Endodermal cell (in vitro differentiated cells): ENCODE measurements at regions not wholly inside any gene's neighbourhood (a gene's known extent, or its start where the extent isn't known, plus 50 kb on each side); places are given as distances from the start of the nearest gene placed in this dataset.

Source experiments
- DNase-seq: peaks from one replicate; pipeline ENCODE4 v3.0.0-alpha.2; 2017
- H3K27ac ChIP-seq: 2 replicates; pipeline ENCODE4 v1.5.1; 2013; ENCODE audit warnings: mild to moderate bottlenecking, low read depth, low read length, moderate library complexity
- H3K27me3 ChIP-seq: 2 replicates; pipeline ENCODE4 v1.6.1; 2013; ENCODE audit warnings: mild to moderate bottlenecking, low read length, moderate library complexity; ENCODE audit not compliant: insufficient read depth, control insufficient read depth, poor library complexity, severe bottlenecking
- H3K36me3 ChIP-seq: 2 replicates; pipeline ENCODE4 v1.7.0; 2013; ENCODE audit warnings: mild to moderate bottlenecking, low read length, moderate library complexity; ENCODE audit not compliant: control insufficient read depth, insufficient read depth
- H3K4me1 ChIP-seq: one replicate; pipeline ENCODE4 v1.7.0; 2013; ENCODE audit warnings: low read length; ENCODE audit not compliant: control insufficient read depth, insufficient read depth
- H3K4me3 ChIP-seq: 2 replicates; pipeline ENCODE4 v1.5.1; 2013; ENCODE audit warnings: mild to moderate bottlenecking, low read length, moderate library complexity
- H3K9ac ChIP-seq: 2 replicates; pipeline ENCODE4 v1.6.1; 2013; ENCODE audit warnings: mild to moderate bottlenecking, low read length, moderate library complexity; ENCODE audit not compliant: poor library complexity, severe bottlenecking; ENCODE audit errors: extremely low read depth
- H3K9me3 ChIP-seq: 2 replicates; pipeline ENCODE4 v1.6.1; 2013; ENCODE audit warnings: mild to moderate bottlenecking, low read length, moderate library complexity; ENCODE audit not compliant: control insufficient read depth
- H3K27ac Mint-ChIP-seq: 2 replicates; pipeline ENCODE4 v1.8.0; 2020; ENCODE audit warnings: mixed read lengths
- H3K27me3 Mint-ChIP-seq: 2 replicates; pipeline ENCODE4 v1.8.0; 2021; ENCODE audit warnings: mild to moderate bottlenecking, mixed read lengths; ENCODE audit not compliant: insufficient read depth
- H3K36me3 Mint-ChIP-seq: 2 replicates; pipeline ENCODE4 v1.8.0; 2020; ENCODE audit warnings: low read depth, mixed read lengths
- H3K4me1 Mint-ChIP-seq: 2 replicates; pipeline ENCODE4 v1.8.0; 2020; ENCODE audit warnings: mixed read lengths
- H3K4me3 Mint-ChIP-seq: 2 replicates; pipeline ENCODE4 v1.8.0; 2020; ENCODE audit warnings: mild to moderate bottlenecking, moderate library complexity, mixed read lengths
- H3K9me3 Mint-ChIP-seq: 2 replicates; pipeline ENCODE4 v1.8.0; 2020; ENCODE audit warnings: mild to moderate bottlenecking, mixed read lengths
- WGBS, 2 experiments: methylation state at CpG; one replicate each; pipeline versions ENCODE4 v1.1.5 to v1.1.7; 2013; ENCODE audit warnings: missing lambda C conversion rate in 2 of 2, mixed read lengths in 1 of 2; ENCODE audit not compliant: insufficient coverage in 1 of 2, insufficient read length in 1 of 2; 5-methylcytosine and 5-hydroxymethylcytosine counted together
- TF ChIP-seq, protein P1 (sequence below): fragments of 200-600 bp; sonication (generic); conservative IDR thresholded peaks from 2 replicates; pipeline ENCODE4 v1.5.0; 2021; ENCODE audit warnings: antibody characterized with exemption, mild to moderate bottlenecking

- no peak overlapping the region for H3K4me3 Mint-ChIP-seq
- H3K36me3 Mint-ChIP-seq: no peaks in the 10 kb centered on the region
- Histone ChIP-seq H3K9me3 (no peaks in the 10 kb centered on the region), H3K4me3 (peak overlapping the region; percentile 37), H3K36me3 (no peaks in the 10 kb centered on the region), H3K9ac (no peak overlapping the region), H3K4me1 (peaks cover 14% of the 10 kb centered on the region), H3K27me3 (no peaks in the 10 kb centered on the region), H3K27ac (no peak overlapping the region)
- no peaks in the 10 kb centered on the region for H3K9me3 Mint-ChIP-seq
- TF ChIP-seq, protein P1, sequence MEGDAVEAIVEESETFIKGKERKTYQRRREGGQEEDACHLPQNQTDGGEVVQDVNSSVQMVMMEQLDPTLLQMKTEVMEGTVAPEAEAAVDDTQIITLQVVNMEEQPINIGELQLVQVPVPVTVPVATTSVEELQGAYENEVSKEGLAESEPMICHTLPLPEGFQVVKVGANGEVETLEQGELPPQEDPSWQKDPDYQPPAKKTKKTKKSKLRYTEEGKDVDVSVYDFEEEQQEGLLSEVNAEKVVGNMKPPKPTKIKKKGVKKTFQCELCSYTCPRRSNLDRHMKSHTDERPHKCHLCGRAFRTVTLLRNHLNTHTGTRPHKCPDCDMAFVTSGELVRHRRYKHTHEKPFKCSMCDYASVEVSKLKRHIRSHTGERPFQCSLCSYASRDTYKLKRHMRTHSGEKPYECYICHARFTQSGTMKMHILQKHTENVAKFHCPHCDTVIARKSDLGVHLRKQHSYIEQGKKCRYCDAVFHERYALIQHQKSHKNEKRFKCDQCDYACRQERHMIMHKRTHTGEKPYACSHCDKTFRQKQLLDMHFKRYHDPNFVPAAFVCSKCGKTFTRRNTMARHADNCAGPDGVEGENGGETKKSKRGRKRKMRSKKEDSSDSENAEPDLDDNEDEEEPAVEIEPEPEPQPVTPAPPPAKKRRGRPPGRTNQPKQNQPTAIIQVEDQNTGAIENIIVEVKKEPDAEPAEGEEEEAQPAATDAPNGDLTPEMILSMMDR: no peak
- DNase-seq: no peak
- peaks cover 35% of the 10 kb centered on the region for H3K4me1 Mint-ChIP-seq
- H3K27me3 Mint-ChIP-seq: no peaks in the 10 kb centered on the region
- H3K27ac Mint-ChIP-seq: no peak overlapping the region
- 81 to 94% methylated on average over 5 to 8 of the region's 8 CpGs for WGBS, 2 experiments
These were observed 157.9 kb upstream of the TAS2R1 start for GRCh38 chr5:9787861-9788600.

DNA sequence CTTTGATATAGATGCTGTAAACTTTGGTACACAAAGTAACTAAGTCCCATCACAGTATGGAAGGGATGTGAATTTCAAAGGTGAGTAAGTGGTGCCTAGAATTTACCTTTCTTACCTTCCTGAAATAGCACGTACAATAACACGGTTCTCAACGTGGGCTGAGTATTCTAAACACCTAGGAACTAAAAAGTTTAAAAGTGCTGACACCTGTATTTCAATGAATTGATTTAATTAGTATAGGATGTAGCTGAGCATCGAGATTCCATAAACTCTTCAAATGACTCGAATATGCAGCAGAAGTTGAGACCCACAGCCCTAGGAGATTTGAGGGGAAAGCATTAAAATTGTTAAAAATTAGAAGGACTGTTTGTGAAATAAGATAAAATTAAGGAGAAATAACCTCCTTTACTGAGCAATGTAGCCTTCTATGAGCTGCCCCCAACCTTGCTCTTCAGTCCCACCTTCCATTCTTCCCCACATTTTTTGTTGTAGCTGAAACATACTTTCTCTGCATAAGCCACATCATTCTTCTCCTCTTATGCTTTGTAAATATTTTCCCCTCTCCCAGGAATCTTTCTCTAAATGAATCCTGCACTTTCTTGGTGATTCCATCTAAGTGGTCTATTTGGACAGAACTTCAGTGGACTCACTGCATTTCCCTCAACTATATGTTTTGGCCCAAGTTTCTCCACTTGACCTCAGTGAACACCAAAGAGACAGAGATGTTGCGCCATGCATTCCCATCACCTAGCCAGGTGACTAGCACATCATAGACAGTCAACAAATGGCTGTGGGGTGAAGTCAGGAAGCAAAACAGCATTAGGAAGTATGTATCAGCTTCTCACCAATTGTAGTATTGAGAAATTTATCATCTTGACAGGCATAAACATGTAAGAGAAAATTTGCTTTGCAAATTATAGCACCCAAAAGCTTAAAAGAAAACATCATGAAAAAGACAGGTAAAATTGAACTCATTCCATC lies 156.5 kb upstream of the TAS2R1 start:
- no peak overlapping the region for H3K27ac Mint-ChIP-seq
- H3K4me1 Mint-ChIP-seq: peaks cover 41% of the 10 kb centered on the region
- H3K4me3 Mint-ChIP-seq: no peak overlapping the region
- H3K27ac ChIP-seq: no peak overlapping the region
- H3K36me3 Mint-ChIP-seq: no peaks in the 10 kb centered on the region
- WGBS, 2 experiments: 94 to 100% methylated on average over 4 to 6 of the region's 6 CpGs
- no peaks in the 10 kb centered on the region for H3K9me3 Mint-ChIP-seq
- H3K27me3 Mint-ChIP-seq: no peaks in the 10 kb centered on the region
- no peak overlapping the region for H3K9ac ChIP-seq
- no peaks in the 10 kb centered on the region for H3K36me3 ChIP-seq
- no peak for DNase-seq
- TF ChIP-seq, protein P1: no peak
- no peaks in the 10 kb centered on the region for H3K9me3 ChIP-seq
- H3K4me3 ChIP-seq: no peak overlapping the region
- peaks cover 14% of the 10 kb centered on the region for H3K4me1 ChIP-seq
- no peaks in the 10 kb centered on the region for H3K27me3 ChIP-seq

GRCh38 chr5:9785751-9786150 lies 155.6 kb upstream of the TAS2R1 start:
- Histone ChIP-seq H3K4me1 (peaks cover 14% of the 10 kb centered on the region), H3K4me3 (no peak overlapping the region), H3K9me3 (no peaks in the 10 kb centered on the region), H3K9ac (no peak overlapping the region), H3K27ac (no peak overlapping the region), H3K27me3 (no peaks in the 10 kb centered on the region), H3K36me3 (no peaks in the 10 kb centered on the region)
- TF ChIP-seq, protein P1: no peak
- Mint-ChIP-seq H3K4me1 (peaks cover 41% of the 10 kb centered on the region), H3K4me3 (no peak overlapping the region), H3K9me3 (peaks cover 2% of the 10 kb centered on the region), H3K27me3 (no peaks in the 10 kb centered on the region), H3K36me3 (no peaks in the 10 kb centered on the region), H3K27ac (no peak overlapping the region)
- no peak for DNase-seq
- 96 to 100% methylated on average over 2 of the region's 2 CpGs for WGBS, 2 experiments
